HCT116 (cell line): ENCODE measurements at regions not wholly inside any gene's neighbourhood (a gene's known extent, or its start where the extent isn't known, plus 50 kb on each side); places are given as distances from the start of the nearest gene placed in this dataset.

Experiments used
- ATAC-seq: fragments of 200-7000 bp; cut with Tn5 transposase; 2 replicates; pipeline ENCODE4 v1.9.1; 2020; ENCODE audit warnings: mild to moderate bottlenecking, moderate library complexity
- BruUV-seq: library from RNA; stranded (reverse); fragments of 400-500 nt; replicated peaks from 2 replicates; lab custom pipeline; 2021; lab: Mats Ljungman, UMichigan
- CTCF ChIA-PET: fragments of 300-600 bp; sonication (Branson Sonifier 250); formaldehyde crosslinking; loops from one replicate; lab custom pipeline; 2021; ENCODE audit warnings: antibody characterized with exemption; lab: Charles Lee
- POLR2A ChIA-PET: fragments of 300-600, 350-600 bp; sonication (Branson Sonifier 250); formaldehyde crosslinking; loops from one replicate; lab custom pipeline; 2021; ENCODE audit warnings: antibody characterized with exemption; lab: Charles Lee
- RAD21 ChIA-PET, 2 experiments: fragments of 300-600 bp; sonication (Branson Sonifier 250); formaldehyde crosslinking; loops; one replicate each; lab custom pipeline; 2023; ENCODE audit warnings: low total read pairs in 2 of 2; ENCODE audit not compliant: uncharacterized antibody in 2 of 2, unreplicated experiment in 2 of 2, low non-redundant PET in 1 of 2; lab: Charles Lee
- DNase-seq: peaks from one replicate; pipeline ENCODE4 v3.0.0-alpha.2; 2010; ENCODE audit warnings: low read depth, low spot score
- H2AFZ ChIP-seq: fragments of 200-600 bp; shearing (Covaris generic), sonication (generic); 2 replicates; pipeline ENCODE4 v1.6.1; 2017; ENCODE audit warnings: low read depth, mixed run types, mixed read lengths, antibody characterized with exemption, low read length; ENCODE audit not compliant: poor library complexity, severe bottlenecking
- H3K27ac ChIP-seq: 2 replicates; pipeline ENCODE4 v1.5.1; 2012; ENCODE audit warnings: low read depth, low read length
- H3K27me3 ChIP-seq: fragments of 200-600 bp; sonication (generic); 2 replicates; pipeline ENCODE4 v1.6.1; 2016; ENCODE audit warnings: mixed run types, low read length, mixed read lengths; ENCODE audit not compliant: insufficient read depth
- H3K36me3 ChIP-seq, 2 experiments: fragments of 200-500 bp in 1 of 2; fragments of 200-600 bp in 1 of 2; sonication (Bioruptor generic) in 1 of 2; sonication (generic) in 1 of 2; 2 replicates each; pipeline versions ENCODE4 v1.5.1 to v1.6.1; 2014 to 2016; ENCODE audit warnings: low read length in 2 of 2, inconsistent platforms in 1 of 2, mixed read lengths in 1 of 2, mixed run types in 1 of 2; ENCODE audit not compliant: insufficient read depth in 2 of 2, control insufficient read depth in 1 of 2
- H3K4me1 ChIP-seq, 2 experiments: fragments of 200-600 bp in 1 of 2; sonication (generic) in 1 of 2; 2 replicates each; pipeline versions ENCODE4 v1.5.1 to v1.6.1; 2012 to 2017; ENCODE audit warnings: low read length in 2 of 2, inconsistent platforms in 1 of 2, mild to moderate bottlenecking in 1 of 2, mixed read lengths in 1 of 2, mixed run types in 1 of 2, moderate library complexity in 1 of 2; ENCODE audit not compliant: insufficient read depth in 2 of 2, control insufficient read depth in 1 of 2
- H3K4me2 ChIP-seq: fragments of 200-600 bp; sonication (generic); 2 replicates; pipeline ENCODE4 v1.6.1; 2017; ENCODE audit warnings: mixed run types, low read length, mixed read lengths
- H3K4me3 ChIP-seq, 2 experiments: fragments of 200-600 bp in 1 of 2; sonication (generic) in 1 of 2; replicated peaks in 1 of 2; 2 replicates each; pipeline ENCODE4 v1.5.1; 2011 to 2016; ENCODE audit warnings: low read length in 2 of 2, control low read depth in 1 of 2, low read depth in 1 of 2, mild to moderate bottlenecking in 1 of 2, mixed read lengths in 1 of 2, mixed run types in 1 of 2
- H3K79me2 ChIP-seq: fragments of 200-600 bp; sonication (generic); 2 replicates; pipeline ENCODE4 v1.6.1; 2017; ENCODE audit warnings: mild to moderate bottlenecking, mixed run types, low read length, moderate library complexity, mixed read lengths; ENCODE audit not compliant: insufficient read depth
- H3K9ac ChIP-seq: fragments of 200-600 bp; sonication (generic); 2 replicates; pipeline ENCODE4 v1.6.1; 2016; ENCODE audit warnings: low read length, mixed read lengths
- H3K9me2 ChIP-seq: fragments of 200-600 bp; sonication (generic), shearing (Covaris generic); 2 replicates; pipeline ENCODE4 v1.6.1; 2017; ENCODE audit warnings: mixed run types, mild to moderate bottlenecking, moderate library complexity; ENCODE audit not compliant: insufficient read depth
- H3K9me3 ChIP-seq, 2 experiments: fragments of 200-500 bp in 1 of 2; fragments of 200-600 bp in 1 of 2; sonication (Bioruptor generic) in 1 of 2; sonication (generic) in 1 of 2; 2 replicates each; pipeline ENCODE4 v1.6.1; 2014 to 2017; ENCODE audit warnings: low read length in 2 of 2, mixed read lengths in 2 of 2, inconsistent platforms in 1 of 2, low read depth in 1 of 2, mild to moderate bottlenecking in 1 of 2, mixed run types in 1 of 2, moderate library complexity in 1 of 2; ENCODE audit not compliant: control insufficient read depth in 1 of 2, insufficient read depth in 1 of 2
- H4K20me1 ChIP-seq: fragments of 200-600 bp; sonication (generic), shearing (Covaris generic); 2 replicates; pipeline ENCODE4 v1.6.1; 2017; ENCODE audit warnings: mixed run types, mild to moderate bottlenecking, moderate library complexity; ENCODE audit not compliant: insufficient read depth
- CBX3 ChIP-seq: IDR thresholded peaks from 2 replicates; pipeline ENCODE4 v1.6.1; 2012; ENCODE audit warnings: low read depth
- EGR1 ChIP-seq: IDR thresholded peaks from 2 replicates; pipeline ENCODE4 v1.6.1; 2012; ENCODE audit warnings: low read depth
- JUND ChIP-seq: IDR thresholded peaks from 2 replicates; pipeline ENCODE4 v1.6.1; 2012
- POLR2A ChIP-seq: IDR thresholded peaks from 2 replicates; pipeline ENCODE4 v1.7.0; 2011; ENCODE audit warnings: borderline replicate concordance; ENCODE audit not compliant: insufficient read depth, insufficient read length; ENCODE audit errors: extremely low read depth
- POLR2AphosphoS5 ChIP-seq: IDR thresholded peaks from 2 replicates; pipeline ENCODE4 v1.6.1; 2011; ENCODE audit warnings: mild to moderate bottlenecking, low read depth, low read length, moderate library complexity
- RAD21 ChIP-seq: IDR thresholded peaks from 2 replicates; pipeline ENCODE4 v1.6.1; 2012; ENCODE audit warnings: low read depth, mild to moderate bottlenecking
- SRF ChIP-seq: IDR thresholded peaks from 2 replicates; pipeline ENCODE4 v1.6.1; 2012; ENCODE audit warnings: low read depth
- TCF7L2 ChIP-seq: IDR thresholded peaks from 2 replicates; pipeline ENCODE4 v1.7.0; 2011; ENCODE audit warnings: borderline replicate concordance, inconsistent platforms; ENCODE audit not compliant: insufficient read depth, insufficient read length; ENCODE audit errors: extremely low read depth
- intact Hi-C: fragments of 100-400 bp; cut with micrococcal nuclease; formaldehyde crosslinking; loops from 2 replicates; pipeline ENCODE4 v1.10.0; 2022
- TF ChIP-seq, protein P1 (sequence below): IDR thresholded peaks from 2 replicates; pipeline ENCODE4 v1.6.1; 2012; ENCODE audit warnings: low read depth
- TF ChIP-seq, protein P2 (sequence below): IDR thresholded peaks from 2 replicates; pipeline ENCODE4 v1.6.1; 2012

DNA sequence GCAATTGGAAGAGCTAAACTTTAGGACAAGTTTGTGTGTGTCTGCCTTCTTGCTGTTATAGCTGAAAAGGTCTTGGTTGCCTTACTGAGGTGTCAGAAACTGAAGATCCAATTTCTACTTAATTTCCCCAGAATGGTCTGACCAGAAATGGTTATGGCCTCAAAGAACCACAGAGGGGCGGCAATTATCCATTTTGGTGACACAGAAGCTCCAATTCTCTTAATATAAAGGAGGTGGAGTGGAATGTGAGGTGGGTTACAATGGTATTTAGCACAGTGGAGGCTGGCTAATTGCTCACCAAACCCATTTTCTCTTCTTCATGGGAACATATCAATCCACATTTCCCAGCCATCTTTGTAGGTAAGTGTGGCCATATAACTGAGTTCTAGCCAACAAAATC is 1157.2 kb downstream of the OLFM4 start:
- DNase-seq: no peak
- Histone ChIP-seq H3K9ac (no peak overlapping the region), H3K36me3 (no peaks in the 10 kb centered on the region), H2AFZ (no peak overlapping the region), H3K4me1 (no peaks in the 10 kb centered on the region), H3K4me2 (no peak overlapping the region), H4K20me1 (no peaks in the 10 kb centered on the region), H3K4me3 (no peak overlapping the region), H3K9me2 (no peaks in the 10 kb centered on the region), H3K27me3 (no peaks in the 10 kb centered on the region), H3K27ac (no peak overlapping the region), H3K79me2 (no peaks in the 10 kb centered on the region), H3K9me3 (peaks cover 9 to 28% of the 10 kb centered on the region in 2 experiments; a peak in 2 of 4 replicates)
- POLR2A ChIA-PET: no interaction called here
- CTCF ChIA-PET: no interaction called here
- RAD21 ChIA-PET: no interaction called here
- no peak for TF ChIP-seq SRF
- TF ChIP-seq CBX3: no peak
- TF ChIP-seq EGR1: no peak
- TF ChIP-seq, protein P1, sequence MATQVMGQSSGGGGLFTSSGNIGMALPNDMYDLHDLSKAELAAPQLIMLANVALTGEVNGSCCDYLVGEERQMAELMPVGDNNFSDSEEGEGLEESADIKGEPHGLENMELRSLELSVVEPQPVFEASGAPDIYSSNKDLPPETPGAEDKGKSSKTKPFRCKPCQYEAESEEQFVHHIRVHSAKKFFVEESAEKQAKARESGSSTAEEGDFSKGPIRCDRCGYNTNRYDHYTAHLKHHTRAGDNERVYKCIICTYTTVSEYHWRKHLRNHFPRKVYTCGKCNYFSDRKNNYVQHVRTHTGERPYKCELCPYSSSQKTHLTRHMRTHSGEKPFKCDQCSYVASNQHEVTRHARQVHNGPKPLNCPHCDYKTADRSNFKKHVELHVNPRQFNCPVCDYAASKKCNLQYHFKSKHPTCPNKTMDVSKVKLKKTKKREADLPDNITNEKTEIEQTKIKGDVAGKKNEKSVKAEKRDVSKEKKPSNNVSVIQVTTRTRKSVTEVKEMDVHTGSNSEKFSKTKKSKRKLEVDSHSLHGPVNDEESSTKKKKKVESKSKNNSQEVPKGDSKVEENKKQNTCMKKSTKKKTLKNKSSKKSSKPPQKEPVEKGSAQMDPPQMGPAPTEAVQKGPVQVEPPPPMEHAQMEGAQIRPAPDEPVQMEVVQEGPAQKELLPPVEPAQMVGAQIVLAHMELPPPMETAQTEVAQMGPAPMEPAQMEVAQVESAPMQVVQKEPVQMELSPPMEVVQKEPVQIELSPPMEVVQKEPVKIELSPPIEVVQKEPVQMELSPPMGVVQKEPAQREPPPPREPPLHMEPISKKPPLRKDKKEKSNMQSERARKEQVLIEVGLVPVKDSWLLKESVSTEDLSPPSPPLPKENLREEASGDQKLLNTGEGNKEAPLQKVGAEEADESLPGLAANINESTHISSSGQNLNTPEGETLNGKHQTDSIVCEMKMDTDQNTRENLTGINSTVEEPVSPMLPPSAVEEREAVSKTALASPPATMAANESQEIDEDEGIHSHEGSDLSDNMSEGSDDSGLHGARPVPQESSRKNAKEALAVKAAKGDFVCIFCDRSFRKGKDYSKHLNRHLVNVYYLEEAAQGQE: no peak
- TF ChIP-seq, protein P2, sequence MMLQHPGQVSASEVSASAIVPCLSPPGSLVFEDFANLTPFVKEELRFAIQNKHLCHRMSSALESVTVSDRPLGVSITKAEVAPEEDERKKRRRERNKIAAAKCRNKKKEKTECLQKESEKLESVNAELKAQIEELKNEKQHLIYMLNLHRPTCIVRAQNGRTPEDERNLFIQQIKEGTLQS: no peak
- TF ChIP-seq POLR2AphosphoS5: no peak
- no peak for TF ChIP-seq RAD21
- TF ChIP-seq JUND: no peak
- no peak for TF ChIP-seq TCF7L2
- no peak for TF ChIP-seq POLR2A
- BruUV-seq: no TSS peak
- no peak for ATAC-seq
- intact Hi-C loops: no loop called here
